LNCaP clone FGC (cell line): ENCODE measurements at regions not wholly inside any gene's neighbourhood (a gene's known extent, or its start where the extent isn't known, plus 50 kb on each side); places are given as distances from the start of the nearest gene placed in this dataset.

ENCODE experiments used
- DNase-seq: peaks from one replicate; pipeline ENCODE4 v3.0.0-alpha.2; 2011; ENCODE audit warnings: low read depth
- H3K4me3 ChIP-seq: 2 replicates; pipeline ENCODE4 v1.5.1; 2011; ENCODE audit warnings: mild to moderate bottlenecking, low read depth, low read length, control low read depth
- TF ChIP-seq, protein P1 (sequence below): IDR thresholded peaks from 2 replicates; pipeline ENCODE4 v1.5.1; 2012; ENCODE audit warnings: mild to moderate bottlenecking; ENCODE audit not compliant: control insufficient read depth, insufficient read depth; ENCODE audit errors: extremely low read depth

DNA sequence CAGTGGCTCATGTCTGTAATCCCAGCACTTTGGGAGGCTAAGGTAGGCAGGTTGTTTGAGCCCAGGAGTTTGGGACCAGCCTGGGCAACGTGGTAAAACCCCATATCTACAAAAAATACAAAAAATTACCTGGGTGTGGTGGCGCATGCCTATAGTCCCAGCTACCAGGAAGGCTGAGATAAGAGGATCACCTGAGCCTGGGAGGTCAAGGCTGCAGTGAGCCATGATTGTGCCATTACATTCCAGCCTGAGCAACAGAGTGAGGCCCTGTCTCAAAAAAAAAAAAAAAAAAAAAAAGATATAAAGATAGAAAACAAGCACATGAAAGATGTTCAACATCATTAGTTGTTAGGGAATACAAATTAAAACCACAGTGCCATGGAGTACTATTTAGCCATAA, 65.3 kb upstream of the UGP2 start:
- TF ChIP-seq, protein P1, sequence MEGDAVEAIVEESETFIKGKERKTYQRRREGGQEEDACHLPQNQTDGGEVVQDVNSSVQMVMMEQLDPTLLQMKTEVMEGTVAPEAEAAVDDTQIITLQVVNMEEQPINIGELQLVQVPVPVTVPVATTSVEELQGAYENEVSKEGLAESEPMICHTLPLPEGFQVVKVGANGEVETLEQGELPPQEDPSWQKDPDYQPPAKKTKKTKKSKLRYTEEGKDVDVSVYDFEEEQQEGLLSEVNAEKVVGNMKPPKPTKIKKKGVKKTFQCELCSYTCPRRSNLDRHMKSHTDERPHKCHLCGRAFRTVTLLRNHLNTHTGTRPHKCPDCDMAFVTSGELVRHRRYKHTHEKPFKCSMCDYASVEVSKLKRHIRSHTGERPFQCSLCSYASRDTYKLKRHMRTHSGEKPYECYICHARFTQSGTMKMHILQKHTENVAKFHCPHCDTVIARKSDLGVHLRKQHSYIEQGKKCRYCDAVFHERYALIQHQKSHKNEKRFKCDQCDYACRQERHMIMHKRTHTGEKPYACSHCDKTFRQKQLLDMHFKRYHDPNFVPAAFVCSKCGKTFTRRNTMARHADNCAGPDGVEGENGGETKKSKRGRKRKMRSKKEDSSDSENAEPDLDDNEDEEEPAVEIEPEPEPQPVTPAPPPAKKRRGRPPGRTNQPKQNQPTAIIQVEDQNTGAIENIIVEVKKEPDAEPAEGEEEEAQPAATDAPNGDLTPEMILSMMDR = no peak
- DNase-seq = no peak
- H3K4me3 ChIP-seq = no peak overlapping the region

DNA sequence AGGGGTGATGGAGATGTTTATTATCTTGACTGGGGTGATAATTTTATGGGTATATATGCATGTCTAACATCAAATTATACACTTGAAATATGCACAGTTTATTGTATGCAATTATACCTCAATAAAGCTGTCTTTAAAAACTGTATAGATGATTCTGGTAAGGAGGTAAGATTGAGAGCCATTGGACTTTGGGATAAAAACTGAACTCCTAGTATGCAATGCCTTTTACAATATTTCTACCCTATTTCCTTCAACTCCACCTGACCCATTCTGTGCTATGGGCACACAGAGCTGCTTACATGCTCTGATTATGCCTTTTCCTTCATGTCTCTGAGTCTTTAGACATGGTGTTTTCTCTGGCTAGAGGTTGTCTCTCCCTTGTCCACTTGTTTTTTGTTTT, 63.9 kb upstream of the UGP2 start:
- TF ChIP-seq, protein P1 = no peak
- DNase-seq = no peak
- H3K4me3 ChIP-seq = no peak overlapping the region

DNA sequence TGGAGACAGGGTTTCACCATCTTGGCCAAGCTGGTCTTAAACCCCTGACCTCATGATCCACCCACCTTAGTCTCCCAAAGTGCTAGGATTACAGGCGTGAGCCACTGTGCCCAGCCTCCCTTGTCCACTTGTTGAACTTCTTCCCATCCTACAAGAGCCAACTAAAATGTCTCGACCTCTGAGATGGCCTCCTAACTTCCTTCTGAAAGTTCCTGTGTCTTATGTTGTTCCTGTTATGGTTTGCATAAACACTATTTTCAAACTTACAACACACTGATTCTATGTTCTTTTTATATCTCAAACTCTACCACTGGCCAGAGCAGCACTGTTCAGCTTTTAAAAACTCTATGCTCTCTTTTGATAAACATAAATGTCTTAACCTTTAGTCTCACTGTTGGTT, 63.3 kb upstream of the UGP2 start:
- DNase-seq = no peak
- TF ChIP-seq, protein P1 = no peak
- H3K4me3 ChIP-seq = no peak overlapping the region

- DNase-seq = no peak
- no peak overlapping the region for H3K4me3 ChIP-seq
- TF ChIP-seq, protein P1 = no peak
Observed at GRCh38 chr2:63780518-63781155, 61.1 kb upstream of the UGP2 start.

GRCh38 chr2:63784461-63784860, 57.2 kb upstream of the UGP2 start:
- no peak overlapping the region for H3K4me3 ChIP-seq
- TF ChIP-seq, protein P1 = no peak
- no peak for DNase-seq

DNA sequence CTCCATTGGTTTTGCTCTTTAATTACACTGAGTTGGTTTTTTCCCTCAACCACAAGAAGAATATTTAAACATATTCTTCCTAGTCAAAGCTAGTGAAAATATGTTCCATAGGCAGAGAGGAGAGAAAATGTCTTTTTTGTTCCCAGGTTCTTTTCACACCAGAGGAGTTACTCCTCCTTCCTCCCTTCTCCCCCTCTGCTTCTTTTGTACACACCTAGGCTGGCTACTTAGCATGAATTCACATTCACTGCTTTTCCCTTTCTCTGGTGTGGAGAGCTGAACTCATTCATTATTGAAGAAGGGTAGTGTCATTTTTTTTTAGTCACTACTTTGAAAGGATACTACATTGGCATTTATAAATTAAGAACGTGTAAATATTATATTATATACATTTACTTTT, 56.6 kb upstream of the UGP2 start:
- TF ChIP-seq, protein P1 = no peak
- DNase-seq = no peak
- no peak overlapping the region for H3K4me3 ChIP-seq

- TF ChIP-seq, protein P1 = no peak
- DNase-seq = no peak
- no peak overlapping the region for H3K4me3 ChIP-seq
Observed at GRCh38 chr2:63786471-63786870, 55.2 kb upstream of the UGP2 start.
